Ramos (cell line): ENCODE measurements at regions not wholly inside any gene's neighbourhood (a gene's known extent, or its start where the extent isn't known, plus 50 kb on each side); places are given as distances from the start of the nearest gene placed in this dataset.
"Not testable (repeated sequence)": the region's sequence is repeated elsewhere in the genome, so short reads cannot be mapped to it uniquely, and the experiment has no call there.

ENCODE experiments used
- in situ Hi-C: fragments of 300-500 bp; cut with MboI; formaldehyde crosslinking; loops from one replicate; pipeline ENCODE4 v1.14.3; 2022; ENCODE audit warnings: low sequenced_read_pairs; ENCODE audit not compliant: unreplicated experiment

GRCh38 chr13:33679658-33680012 lies 138.3 kb upstream of the RFC3 start:
- in situ Hi-C loops: no loop called here

GRCh38 chr13:33682020-33682564 lies 135.9 kb upstream of the RFC3 start:
- in situ Hi-C loops: no loop called here

GRCh38 chr13:33682646-33683045 lies 135.3 kb upstream of the RFC3 start:
- in situ Hi-C loops: not testable (repeated sequence)

GRCh38 chr13:33683376-33683775 lies 134.6 kb upstream of the RFC3 start:
- in situ Hi-C loops: no loop called here

- in situ Hi-C loops: no loop called here
Observed at GRCh38 chr13:33684874-33685273, 133.1 kb upstream of the RFC3 start.

GRCh38 chr13:33686772-33687480 lies 131.0 kb upstream of the RFC3 start:
- in situ Hi-C loops: no loop called here

GRCh38 chr13:33690354-33690753 lies 127.6 kb upstream of the RFC3 start:
- in situ Hi-C loops: no loop called here

GRCh38 chr13:33691980-33692379 lies 126.0 kb upstream of the RFC3 start:
- in situ Hi-C loops: no loop called here

GRCh38 chr13:33692531-33692930 lies 125.4 kb upstream of the RFC3 start:
- in situ Hi-C loops: no loop called here

GRCh38 chr13:33694546-33694945 lies 123.4 kb upstream of the RFC3 start:
- in situ Hi-C loops: no loop called here

- in situ Hi-C loops: no loop called here
Observed at GRCh38 chr13:33696530-33696929, 121.4 kb upstream of the RFC3 start.

GRCh38 chr13:33697926-33698325 lies 120.0 kb upstream of the RFC3 start:
- in situ Hi-C loops: no loop called here

GRCh38 chr13:33707449-33707848 lies 110.5 kb upstream of the RFC3 start:
- in situ Hi-C loops: loop anchor here (25.0 kb wide), 1 partner anchor 470 kb away; no protein-coding TSS in a partner anchor

- in situ Hi-C loops: loop anchor here (25.0 kb wide), 1 partner anchor 474 kb away; no protein-coding TSS in a partner anchor
Observed at GRCh38 chr13:33710924-33711323, 107.0 kb upstream of the RFC3 start.

- in situ Hi-C loops: loop anchor here (25.0 kb wide), 1 partner anchor 474 kb away; no protein-coding TSS in a partner anchor
Observed at GRCh38 chr13:33711436-33711835, 106.5 kb upstream of the RFC3 start.

- in situ Hi-C loops: loop anchor here (25.0 kb wide), 1 partner anchor 480 kb away; no protein-coding TSS in a partner anchor
Observed at GRCh38 chr13:33717775-33718174, 100.2 kb upstream of the RFC3 start.

- in situ Hi-C loops: loop anchor here (25.0 kb wide), 1 partner anchor 484 kb away; no protein-coding TSS in a partner anchor
Observed at GRCh38 chr13:33721724-33722123, 96.2 kb upstream of the RFC3 start.

- in situ Hi-C loops: loop anchor here (25.0 kb wide), 1 partner anchor 485 kb away; no protein-coding TSS in a partner anchor
Observed at GRCh38 chr13:33722216-33722915, 95.6 kb upstream of the RFC3 start.

GRCh38 chr13:33723365-33723764 lies 94.6 kb upstream of the RFC3 start:
- in situ Hi-C loops: loop anchor here (25.0 kb wide), 1 partner anchor 486 kb away; no protein-coding TSS in a partner anchor

- in situ Hi-C loops: loop anchor here (25.0 kb wide), 1 partner anchor 487 kb away; no protein-coding TSS in a partner anchor
Observed at GRCh38 chr13:33723772-33724435, 94.0 kb upstream of the RFC3 start.
